Sigmoid colon (tissue), 6 donors: ENCODE measurements at regions not wholly inside any gene's neighbourhood (a gene's known extent, or its start where the extent isn't known, plus 50 kb on each side); places are given as distances from the start of the nearest gene placed in this dataset.

Experiments
- DNase-seq: peaks from one replicate; pipeline ENCODE4 v3.0.0-alpha.2; 2019
- H3K27ac ChIP-seq, 4 donors: fragments of 200-600 bp; sonication (generic); one replicate each; pipeline ENCODE4 v1.5.1; 2016 to 2019; ENCODE audit warnings: mild to moderate bottlenecking in 1 of 4
- H3K27me3 ChIP-seq, 3 donors: fragments of 200-600 bp; sonication (generic); one replicate each; pipeline ENCODE4 v1.5.1; 2019; ENCODE audit warnings: mild to moderate bottlenecking in 1 of 3
- H3K36me3 ChIP-seq, 4 donors: fragments of 200-600 bp; sonication (generic); one replicate each; pipeline ENCODE4 v1.5.1; 2016 to 2019
- H3K4me1 ChIP-seq, 4 donors: fragments of 200-600 bp; sonication (generic); one replicate each; pipeline ENCODE4 v1.5.1; 2017 to 2019
- H3K4me3 ChIP-seq, 4 donors: fragments of 200-600 bp; sonication (generic); one replicate each; pipeline ENCODE4 v1.5.1; 2017 to 2019; ENCODE audit warnings: mild to moderate bottlenecking in 2 of 4, moderate library complexity in 1 of 4
- H3K9me3 ChIP-seq, 4 donors: fragments of 200-600 bp in 3 of 4; sonication (generic) in 3 of 4; one replicate each; pipeline versions ENCODE4 v1.5.1 to v1.6.1; 2013 to 2019
- EP300 ChIP-seq, 4 donors: sonication (generic); formaldehyde crosslinking; IDR thresholded peaks; one replicate each; pipeline ENCODE4 v1.6.1; 2017; ENCODE audit warnings: antibody characterized with exemption in 4 of 4
- POLR2A ChIP-seq, 2 donors: fragments of 450-650 bp; IDR thresholded peaks; one replicate each; pipeline ENCODE4 v1.6.1; 2016; ENCODE audit warnings: antibody characterized with exemption in 2 of 2, mild to moderate bottlenecking in 2 of 2, moderate library complexity in 2 of 2
- POLR2AphosphoS5 ChIP-seq, 4 donors: sonication (generic); formaldehyde crosslinking; IDR thresholded peaks; one replicate each; pipeline ENCODE4 v1.6.1; 2017; ENCODE audit warnings: antibody characterized with exemption in 4 of 4
- WGBS, 2 donors: extraction: QIAGEN DNeasy Blood & Tissue Kit; methylation state at CpG; one replicate each; pipeline ENCODE4 v1.1.7; 2013; 5-methylcytosine and 5-hydroxymethylcytosine counted together
- intact Hi-C: fragments of 100-400 bp; cut with DNase I; formaldehyde crosslinking; loops from one replicate; pipeline ENCODE4 v1.15.1; 2023
- TF ChIP-seq, protein P1 (sequence below), 4 experiments: fragments of 450-650 bp in 3 of 4; fragments of 200-600 bp in 1 of 4; IDR thresholded peaks; one replicate each; pipeline ENCODE4 v1.5.1; 2016 to 2019; ENCODE audit warnings: antibody characterized with exemption in 4 of 4, mild to moderate bottlenecking in 3 of 4, moderate library complexity in 2 of 4
- donor health status: healthy with polysubstance abuse.
- donor health status: healthy.

DNA sequence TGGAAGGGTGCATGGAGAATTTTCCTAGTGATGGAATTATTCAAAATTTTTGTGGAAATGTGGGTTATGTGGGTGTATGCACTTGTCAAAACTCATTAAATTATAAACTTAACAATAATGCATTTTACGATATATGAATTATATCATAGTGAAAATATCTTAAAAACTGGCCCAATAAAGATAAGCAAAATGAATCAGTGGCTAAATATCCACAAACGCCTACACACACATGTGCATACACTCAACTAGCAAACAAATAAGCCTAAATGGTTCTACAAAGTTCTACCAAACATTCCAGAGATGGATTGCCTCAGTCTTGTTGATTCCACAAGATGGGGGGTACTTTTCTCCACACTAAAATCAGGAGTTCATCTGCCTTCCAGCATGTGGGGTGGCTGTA lies 349.5 kb downstream of the TSHZ3 start:
- no peak overlapping the region for H3K27ac ChIP-seq
- no peak for TF ChIP-seq POLR2A (IDR thresholded peaks at IDR 0.05)
- TF ChIP-seq, protein P1, sequence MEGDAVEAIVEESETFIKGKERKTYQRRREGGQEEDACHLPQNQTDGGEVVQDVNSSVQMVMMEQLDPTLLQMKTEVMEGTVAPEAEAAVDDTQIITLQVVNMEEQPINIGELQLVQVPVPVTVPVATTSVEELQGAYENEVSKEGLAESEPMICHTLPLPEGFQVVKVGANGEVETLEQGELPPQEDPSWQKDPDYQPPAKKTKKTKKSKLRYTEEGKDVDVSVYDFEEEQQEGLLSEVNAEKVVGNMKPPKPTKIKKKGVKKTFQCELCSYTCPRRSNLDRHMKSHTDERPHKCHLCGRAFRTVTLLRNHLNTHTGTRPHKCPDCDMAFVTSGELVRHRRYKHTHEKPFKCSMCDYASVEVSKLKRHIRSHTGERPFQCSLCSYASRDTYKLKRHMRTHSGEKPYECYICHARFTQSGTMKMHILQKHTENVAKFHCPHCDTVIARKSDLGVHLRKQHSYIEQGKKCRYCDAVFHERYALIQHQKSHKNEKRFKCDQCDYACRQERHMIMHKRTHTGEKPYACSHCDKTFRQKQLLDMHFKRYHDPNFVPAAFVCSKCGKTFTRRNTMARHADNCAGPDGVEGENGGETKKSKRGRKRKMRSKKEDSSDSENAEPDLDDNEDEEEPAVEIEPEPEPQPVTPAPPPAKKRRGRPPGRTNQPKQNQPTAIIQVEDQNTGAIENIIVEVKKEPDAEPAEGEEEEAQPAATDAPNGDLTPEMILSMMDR (IDR thresholded peaks at IDR 0.05) = no peak
- no peak for TF ChIP-seq POLR2AphosphoS5 (IDR thresholded peaks at IDR 0.05)
- no peak for TF ChIP-seq EP300 (IDR thresholded peaks at IDR 0.05)
- H3K27me3 ChIP-seq = no peaks in the 10 kb centered on the region
- no peaks in the 10 kb centered on the region for H3K9me3 ChIP-seq
- no peak overlapping the region for H3K4me3 ChIP-seq
- no peaks in the 10 kb centered on the region for H3K4me1 ChIP-seq
- WGBS, 2 donors = 18 to 58% methylated on average over 2 of the region's 2 CpGs
- no peak for DNase-seq
- intact Hi-C loops = no loop called here
- no peaks in the 10 kb centered on the region for H3K36me3 ChIP-seq

DNA sequence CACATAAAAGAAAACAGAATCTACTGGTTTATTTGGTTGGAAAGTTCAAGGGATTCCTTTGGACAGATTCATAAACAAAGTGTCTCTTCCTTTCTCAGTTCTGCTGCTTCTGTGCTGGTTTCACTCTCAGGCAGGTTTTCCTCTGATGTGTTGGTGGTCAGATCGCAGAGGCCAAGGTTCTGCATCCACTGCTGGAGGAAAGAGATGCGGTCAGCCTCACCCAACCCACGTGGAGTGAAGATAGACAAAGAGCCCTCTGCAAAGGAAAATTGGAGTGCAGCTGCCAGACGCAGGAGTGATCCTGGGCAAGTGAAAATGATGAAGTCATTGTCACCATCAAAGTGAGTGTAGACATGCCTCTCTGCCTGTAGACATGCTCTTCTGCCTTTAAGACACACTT lies 352.0 kb downstream of the TSHZ3 start:
- H3K4me3 ChIP-seq = no peak overlapping the region
- H3K36me3 ChIP-seq = no peaks in the 10 kb centered on the region
- no peaks in the 10 kb centered on the region for H3K27me3 ChIP-seq
- 57 to 74% methylated on average over 4 of the region's 4 CpGs for WGBS, 2 donors
- no peaks in the 10 kb centered on the region for H3K4me1 ChIP-seq
- intact Hi-C loops = no loop called here
- no peak for TF ChIP-seq POLR2AphosphoS5 (IDR thresholded peaks at IDR 0.05)
- no peak for TF ChIP-seq POLR2A (IDR thresholded peaks at IDR 0.05)
- TF ChIP-seq, protein P1 (IDR thresholded peaks at IDR 0.05) = no peak
- no peak for TF ChIP-seq EP300 (IDR thresholded peaks at IDR 0.05)
- no peaks in the 10 kb centered on the region for H3K9me3 ChIP-seq
- DNase-seq = no peak
- no peak overlapping the region for H3K27ac ChIP-seq

DNA sequence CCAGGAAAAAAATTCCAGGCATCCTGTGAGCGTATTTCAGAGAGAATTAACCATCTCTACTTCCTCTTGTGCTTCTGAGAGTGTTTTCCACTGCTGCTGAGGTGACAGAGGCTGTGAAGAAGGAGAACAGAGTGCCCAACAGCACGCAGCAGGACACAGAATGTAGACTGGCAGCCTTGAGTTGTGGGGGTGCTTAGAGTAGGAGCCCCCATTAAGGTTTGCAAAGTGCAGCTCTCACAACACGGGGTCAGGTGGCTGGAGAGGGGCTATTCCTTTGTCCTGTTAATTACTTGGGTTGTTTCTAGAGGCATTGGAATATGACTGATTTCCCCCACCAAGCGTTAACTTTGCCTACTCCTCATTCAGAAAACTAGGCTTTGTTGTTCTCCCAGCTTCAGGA lies 370.6 kb downstream of the TSHZ3 start:
- Histone ChIP-seq H3K27me3 (no peaks in the 10 kb centered on the region), H3K27ac (no peak overlapping the region), H3K36me3 (no peaks in the 10 kb centered on the region), H3K9me3 (peaks cover 0 to 8% (median 0%) of the 10 kb centered on the region in 4 donors), H3K4me3 (no peak overlapping the region), H3K4me1 (no peaks in the 10 kb centered on the region)
- TF ChIP-seq POLR2AphosphoS5 (IDR thresholded peaks at IDR 0.05) = no peak
- no peak for TF ChIP-seq EP300 (IDR thresholded peaks at IDR 0.05)
- TF ChIP-seq, protein P1 (IDR thresholded peaks at IDR 0.05) = no peak
- no peak for TF ChIP-seq POLR2A (IDR thresholded peaks at IDR 0.05)
- no peak for DNase-seq
- 52 to 69% methylated on average over 4 of the region's 4 CpGs for WGBS, 2 donors
- intact Hi-C loops = no loop called here

DNA sequence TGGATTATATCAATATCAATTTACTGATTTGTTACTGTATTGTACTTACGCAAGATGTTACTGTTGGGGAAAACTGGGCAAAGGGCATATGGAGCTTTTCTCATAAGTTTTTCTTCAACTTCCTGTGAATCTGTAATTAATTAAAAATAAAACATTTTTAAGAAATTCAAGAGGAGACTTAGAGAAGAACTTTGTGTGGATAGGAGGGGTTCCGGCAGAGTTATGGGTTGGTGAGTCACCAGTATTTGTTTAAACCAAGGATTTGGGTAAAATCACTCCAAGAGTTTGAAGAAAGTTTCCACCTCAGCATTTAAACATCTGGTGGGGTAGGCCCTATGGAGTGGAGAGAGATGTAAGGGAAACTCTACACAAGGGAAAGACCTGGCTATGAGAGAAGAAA lies 379.6 kb downstream of the TSHZ3 start:
- WGBS, 2 donors = 21 to 70% methylated on average over 2 of the region's 2 CpGs
- TF ChIP-seq POLR2A (IDR thresholded peaks at IDR 0.05) (no peak), POLR2AphosphoS5 (IDR thresholded peaks at IDR 0.05) (no peak), EP300 (IDR thresholded peaks at IDR 0.05) (no peak)
- TF ChIP-seq, protein P1 (IDR thresholded peaks at IDR 0.05) = no peak
- intact Hi-C loops = no loop called here
- Histone ChIP-seq H3K9me3 (no peaks in the 10 kb centered on the region), H3K27me3 (no peaks in the 10 kb centered on the region), H3K4me1 (no peaks in the 10 kb centered on the region), H3K27ac (no peak overlapping the region), H3K36me3 (no peaks in the 10 kb centered on the region), H3K4me3 (no peak overlapping the region)
- DNase-seq = no peak

DNA sequence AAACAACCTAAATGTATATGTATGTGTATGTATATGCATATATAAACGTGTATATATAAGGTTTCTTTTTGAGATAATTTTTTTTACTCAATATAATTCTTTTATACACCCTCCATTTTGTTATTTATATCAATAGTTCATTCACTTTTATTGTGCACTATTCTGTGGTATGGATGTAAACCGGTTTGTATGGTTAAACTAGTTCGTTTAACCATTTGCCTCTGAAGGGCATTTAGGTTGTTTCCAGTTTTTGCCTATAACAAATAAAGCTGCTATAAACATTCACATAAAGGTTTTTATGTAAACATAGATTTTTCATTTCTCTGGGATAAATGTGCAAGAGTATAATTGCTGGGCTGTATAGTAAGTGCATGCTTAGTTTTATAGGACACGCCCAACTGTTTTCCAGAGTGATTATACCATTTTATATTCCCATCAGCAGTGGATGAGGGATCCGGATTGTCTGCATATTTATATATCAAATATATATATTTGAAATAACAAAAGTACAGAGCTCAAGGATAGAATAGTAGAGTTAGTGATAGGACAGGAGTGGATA lies 380.3 kb downstream of the TSHZ3 start:
- WGBS, 2 donors = 19 to 62% methylated on average over 5 of the region's 5 CpGs
- no peak overlapping the region for H3K27ac ChIP-seq
- no peak for DNase-seq
- no peaks in the 10 kb centered on the region for H3K36me3 ChIP-seq
- no peak for TF ChIP-seq POLR2A (IDR thresholded peaks at IDR 0.05)
- TF ChIP-seq, protein P1 (IDR thresholded peaks at IDR 0.05) = no peak
- no peak for TF ChIP-seq EP300 (IDR thresholded peaks at IDR 0.05)
- TF ChIP-seq POLR2AphosphoS5 (IDR thresholded peaks at IDR 0.05) = no peak
- H3K4me1 ChIP-seq = no peaks in the 10 kb centered on the region
- no peaks in the 10 kb centered on the region for H3K27me3 ChIP-seq
- intact Hi-C loops = no loop called here
- H3K9me3 ChIP-seq = no peaks in the 10 kb centered on the region
- H3K4me3 ChIP-seq = no peak overlapping the region
